Neural progenitor cell (in vitro differentiated cells): ENCODE measurements at regions not wholly inside any gene's neighbourhood (a gene's known extent, or its start where the extent isn't known, plus 50 kb on each side); places are given as distances from the start of the nearest gene placed in this dataset.

ENCODE experiments used
- CTCF ChIP-seq: fragments of 200-600 bp; sonication (generic); IDR thresholded peaks from 2 replicates; pipeline ENCODE4 v1.5.1; 2017; ENCODE audit warnings: antibody characterized with exemption, mild to moderate bottlenecking
- EZH2 ChIP-seq: fragments of 200-600 bp; sonication (generic); IDR thresholded peaks from 2 replicates; pipeline ENCODE4 v1.6.1; 2017; ENCODE audit warnings: antibody characterized with exemption, mild to moderate bottlenecking, moderate library complexity

GRCh38 chr6:91540902-91541301 lies 954.0 kb upstream of the MAP3K7 start:
- TF ChIP-seq CTCF = no peak
- TF ChIP-seq EZH2 = no peak
